ENCODE measurements at regions not wholly inside any gene's neighbourhood (a gene's known extent, or its start where the extent isn't known, plus 50 kb on each side); places are given as distances from the start of the nearest gene placed in this dataset.
"Not testable (repeated sequence)": the region's sequence is repeated elsewhere in the genome, so short reads cannot be mapped to it uniquely, and the experiment has no call there.

DNA sequence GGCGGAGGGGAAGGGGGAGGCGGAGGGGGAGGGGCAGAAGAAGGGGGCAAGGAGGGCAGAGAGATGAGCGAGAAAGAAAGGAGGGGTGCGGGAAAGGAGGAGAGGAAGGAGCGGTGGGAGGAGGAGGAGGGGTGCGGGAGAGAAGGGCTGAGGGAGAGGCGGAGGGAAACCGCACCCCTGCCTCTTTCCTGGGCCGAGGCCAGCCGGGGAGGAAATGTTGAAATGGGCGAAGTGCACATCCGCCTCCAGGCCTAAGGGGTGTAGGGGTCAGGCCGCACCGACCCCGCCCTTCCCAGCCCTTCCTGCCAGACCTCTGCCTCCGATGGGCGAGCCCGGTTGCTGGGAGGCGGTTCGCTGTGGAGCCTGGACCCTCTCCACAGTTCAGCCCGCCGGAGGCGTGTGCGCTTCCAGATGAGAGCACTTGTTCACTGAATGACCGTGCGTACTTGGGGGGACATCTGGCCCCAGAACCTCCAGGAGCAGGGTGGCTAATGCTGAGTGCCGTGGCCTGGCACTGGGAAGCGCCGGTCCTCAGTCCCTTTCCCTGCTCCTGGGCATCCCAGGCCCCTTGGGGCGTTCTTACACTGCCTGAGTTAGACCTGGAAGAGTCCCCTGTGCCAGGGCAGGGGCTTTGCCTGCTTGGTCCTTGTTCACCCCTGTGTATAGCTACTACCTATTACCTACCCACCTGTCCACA, 110.3 kb upstream of the KLF13 start:
- peaks cover 35% of the 10 kb centered on the region for H3K4me1 ChIP-seq
- no peaks in the 10 kb centered on the region for H4K20me1 ChIP-seq
- TF ChIP-seq Cebpa-rat (IDR thresholded peaks at IDR 0.05): no peak
- peak overlapping the region; percentile 93 for H3K9ac ChIP-seq
- peak overlapping the region; percentile 70 for H3K4me2 ChIP-seq
- H3K9me3 ChIP-seq: peaks cover under 1% of the 10 kb centered on the region; the same call in 1 of the 2 replicates
- peak overlapping the region; percentile 72 for H3K4me3 ChIP-seq
- peak overlapping the region; percentile 98 for H3K27ac ChIP-seq
- no peaks in the 10 kb centered on the region for H3K36me3 ChIP-seq
- no peaks in the 10 kb centered on the region for H3K27me3 ChIP-seq

DNA sequence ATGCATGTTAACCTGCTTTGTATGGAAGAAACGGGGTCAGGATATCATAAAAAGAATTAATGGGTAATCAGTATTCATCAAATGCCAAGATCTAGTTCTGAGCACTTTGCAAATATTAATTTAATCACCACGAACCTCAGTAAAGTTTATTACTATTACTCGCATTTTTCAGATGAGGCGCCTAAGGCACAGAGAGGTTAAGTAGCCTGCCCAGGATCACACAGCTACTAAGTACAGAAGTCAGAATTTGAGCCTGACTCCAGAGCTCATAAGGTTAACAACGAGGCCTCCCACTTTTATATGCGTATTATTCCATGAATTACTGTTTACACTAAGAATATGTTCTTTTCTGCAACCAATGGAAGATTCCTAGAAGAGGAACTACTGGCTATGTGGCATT, 109.6 kb upstream of the KLF13 start:
- H3K9ac ChIP-seq: no peak overlapping the region
- H3K4me2 ChIP-seq: peak overlapping the region; percentile 70
- no peaks in the 10 kb centered on the region for H3K36me3 ChIP-seq

DNA sequence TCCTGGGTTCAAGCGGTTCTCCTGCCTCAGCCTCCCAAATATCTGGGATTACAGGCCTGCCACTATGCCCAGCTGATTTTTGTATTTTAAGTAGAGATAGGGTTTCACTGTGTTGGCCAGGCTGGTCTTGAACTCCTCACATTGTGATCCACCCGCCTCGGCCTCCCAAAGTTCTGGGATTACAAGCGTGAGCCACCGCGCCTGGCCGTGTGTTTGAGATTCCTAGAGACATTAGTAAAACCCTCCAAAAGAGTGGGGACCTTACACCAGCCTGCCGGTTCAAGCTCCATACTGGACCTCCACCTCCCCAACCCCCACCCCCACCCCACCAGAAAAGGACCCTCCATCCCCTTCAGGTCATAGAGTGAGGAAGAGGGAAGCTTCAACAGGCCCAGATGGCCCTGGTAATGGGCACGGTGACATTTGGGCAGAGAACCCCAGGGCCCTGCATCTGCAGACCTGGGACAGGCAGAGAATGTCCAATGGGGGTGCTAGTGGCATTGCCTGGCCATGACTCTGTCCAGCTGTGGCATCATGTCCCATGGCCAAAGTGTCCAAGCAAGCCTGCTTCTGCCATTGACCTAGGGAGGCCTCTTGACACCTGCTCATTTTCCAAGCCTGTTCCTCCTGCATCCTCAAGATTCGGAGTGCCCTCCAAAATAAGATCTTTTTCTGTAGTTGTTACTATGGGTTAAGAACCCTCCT, 108.9 kb upstream of the KLF13 start:
- no peaks in the 10 kb centered on the region for H3K9me3 ChIP-seq
- no peaks in the 10 kb centered on the region for H4K20me1 ChIP-seq
- H3K4me2 ChIP-seq: no peak overlapping the region
- no peaks in the 10 kb centered on the region for H3K36me3 ChIP-seq
- H3K27ac ChIP-seq: no peak overlapping the region
- no peak overlapping the region for H3K9ac ChIP-seq
- no peak overlapping the region for H3K4me3 ChIP-seq
- H3K4me1 ChIP-seq: peaks cover 40% of the 10 kb centered on the region
- H3K27me3 ChIP-seq: no peaks in the 10 kb centered on the region
- TF ChIP-seq Cebpa-rat (IDR thresholded peaks at IDR 0.05): no peak

More for the DNA sequence above, 109.6 kb upstream of the KLF13 start:
- TF ChIP-seq Cebpa-rat (IDR thresholded peaks at IDR 0.05): no peak
- H3K9me3 ChIP-seq: no peaks in the 10 kb centered on the region
- H3K27ac ChIP-seq: peak overlapping the region; percentile 98
- no peak overlapping the region for H3K4me3 ChIP-seq
- H3K4me1 ChIP-seq: peaks cover 39% of the 10 kb centered on the region
- H3K27me3 ChIP-seq: no peaks in the 10 kb centered on the region
- H4K20me1 ChIP-seq: no peaks in the 10 kb centered on the region

DNA sequence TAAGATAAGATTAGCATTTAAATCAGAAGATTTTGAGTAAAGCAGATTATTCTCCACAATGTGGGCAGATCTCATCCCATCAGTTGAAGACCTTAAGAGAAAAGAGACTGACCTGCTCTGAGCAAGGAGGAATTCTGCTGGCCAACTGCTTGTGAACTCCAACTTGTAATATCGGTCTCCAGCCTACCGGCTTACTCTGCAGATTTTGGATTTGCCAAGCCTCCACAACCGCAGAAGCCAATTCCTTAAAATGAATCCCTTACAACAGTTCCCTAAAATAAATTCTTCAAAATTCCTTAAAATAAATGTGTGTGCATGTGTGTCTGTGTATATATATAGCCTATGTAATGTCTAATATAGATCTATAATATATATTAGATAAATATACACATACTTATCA, 107.4 kb upstream of the KLF13 start:
- H3K36me3 ChIP-seq: no peaks in the 10 kb centered on the region
- no peaks in the 10 kb centered on the region for H3K9me3 ChIP-seq
- peaks cover 53% of the 10 kb centered on the region for H3K4me1 ChIP-seq
- TF ChIP-seq Cebpa-rat (IDR thresholded peaks at IDR 0.05): no peak
- H3K9ac ChIP-seq: no peak overlapping the region
- H3K4me3 ChIP-seq: no peak overlapping the region
- no peak overlapping the region for H3K4me2 ChIP-seq
- H4K20me1 ChIP-seq: no peaks in the 10 kb centered on the region
- no peaks in the 10 kb centered on the region for H3K27me3 ChIP-seq
- H3K27ac ChIP-seq: no peak overlapping the region

DNA sequence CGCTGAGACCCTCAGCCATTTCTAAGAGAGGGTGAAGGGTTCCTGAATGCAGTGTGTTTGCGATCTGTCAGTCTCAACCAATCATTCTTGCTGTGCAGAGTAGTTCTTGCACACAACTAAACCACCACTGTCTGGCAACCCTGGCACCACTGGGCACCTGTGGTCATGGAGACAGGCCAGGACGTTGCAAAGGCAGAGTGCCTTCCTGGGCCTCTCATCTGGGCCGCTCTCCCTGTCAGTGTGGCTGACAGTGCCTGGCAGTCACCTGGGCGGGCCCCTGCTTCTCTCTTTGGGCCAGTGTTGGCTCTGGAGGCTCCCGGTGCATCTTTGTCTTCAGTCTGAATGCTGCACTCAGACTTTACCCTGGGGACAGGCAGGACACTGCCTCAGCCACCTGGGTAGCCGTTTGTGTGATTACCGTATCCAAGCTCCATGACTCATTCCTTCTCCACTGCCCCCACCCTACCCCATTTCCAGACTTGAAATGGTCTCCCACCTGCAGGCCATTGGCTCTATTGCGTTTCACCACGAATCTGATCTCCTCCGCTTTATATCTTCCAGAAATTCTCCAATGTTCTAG, 104.6 kb upstream of the KLF13 start:
- Histone ChIP-seq H3K27me3 (no peaks in the 10 kb centered on the region), H3K4me1 (peaks cover 44% of the 10 kb centered on the region), H4K20me1 (no peaks in the 10 kb centered on the region), H3K9ac (no peak overlapping the region), H3K36me3 (no peaks in the 10 kb centered on the region), H3K4me3 (no peak overlapping the region), H3K4me2 (peak overlapping the region; percentile 80), H3K9me3 (peaks cover 9% of the 10 kb centered on the region; the same call in 1 of the 2 replicates), H3K27ac (peak overlapping the region; percentile 1; the same call in 1 of the 2 replicates)
- TF ChIP-seq Cebpa-rat (IDR thresholded peaks at IDR 0.05): no peak

DNA sequence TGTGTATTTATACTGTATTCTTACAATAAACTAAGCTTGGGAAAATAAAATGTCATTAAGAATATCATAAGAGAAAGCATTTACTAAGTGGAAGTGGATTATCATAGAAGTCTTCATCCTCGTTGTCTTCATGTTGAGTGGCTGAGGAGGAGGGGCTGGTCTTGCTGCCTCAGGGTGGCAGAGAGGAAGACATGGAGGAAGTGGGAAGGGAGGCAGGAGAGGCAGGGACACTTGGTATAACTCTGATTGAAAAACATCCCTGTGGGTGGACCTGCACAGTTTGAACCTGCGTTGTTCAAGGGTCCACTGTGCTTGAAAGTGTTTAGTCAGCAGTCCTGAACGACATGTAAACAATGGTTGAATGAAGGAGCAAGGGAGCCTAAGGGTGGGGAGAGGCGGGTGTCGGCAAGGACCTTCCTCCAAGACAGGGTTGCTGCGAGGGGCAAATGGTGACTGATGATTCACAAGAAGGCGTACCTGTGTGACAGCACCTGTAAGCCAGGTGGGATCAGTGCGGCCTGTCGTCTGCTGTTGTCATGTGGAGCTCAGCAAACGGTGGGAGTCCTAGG, 103.8 kb upstream of the KLF13 start:
- Histone ChIP-seq H3K4me2 (peak overlapping the region; percentile 80), H3K9ac (0 out of 2 replicates have a peak overlapping the region, but pooled peaks have one; percentile 27), H3K4me3 (no peak overlapping the region), H3K27ac (peak overlapping the region; percentile 1; the same call in 1 of the 2 replicates), H3K27me3 (no peaks in the 10 kb centered on the region), H3K36me3 (no peaks in the 10 kb centered on the region), H3K4me1 (peaks cover 46% of the 10 kb centered on the region), H3K9me3 (peaks cover 9% of the 10 kb centered on the region; the same call in 1 of the 2 replicates), H4K20me1 (no peaks in the 10 kb centered on the region)
- TF ChIP-seq Cebpa-rat (IDR thresholded peaks at IDR 0.05): no peak

DNA sequence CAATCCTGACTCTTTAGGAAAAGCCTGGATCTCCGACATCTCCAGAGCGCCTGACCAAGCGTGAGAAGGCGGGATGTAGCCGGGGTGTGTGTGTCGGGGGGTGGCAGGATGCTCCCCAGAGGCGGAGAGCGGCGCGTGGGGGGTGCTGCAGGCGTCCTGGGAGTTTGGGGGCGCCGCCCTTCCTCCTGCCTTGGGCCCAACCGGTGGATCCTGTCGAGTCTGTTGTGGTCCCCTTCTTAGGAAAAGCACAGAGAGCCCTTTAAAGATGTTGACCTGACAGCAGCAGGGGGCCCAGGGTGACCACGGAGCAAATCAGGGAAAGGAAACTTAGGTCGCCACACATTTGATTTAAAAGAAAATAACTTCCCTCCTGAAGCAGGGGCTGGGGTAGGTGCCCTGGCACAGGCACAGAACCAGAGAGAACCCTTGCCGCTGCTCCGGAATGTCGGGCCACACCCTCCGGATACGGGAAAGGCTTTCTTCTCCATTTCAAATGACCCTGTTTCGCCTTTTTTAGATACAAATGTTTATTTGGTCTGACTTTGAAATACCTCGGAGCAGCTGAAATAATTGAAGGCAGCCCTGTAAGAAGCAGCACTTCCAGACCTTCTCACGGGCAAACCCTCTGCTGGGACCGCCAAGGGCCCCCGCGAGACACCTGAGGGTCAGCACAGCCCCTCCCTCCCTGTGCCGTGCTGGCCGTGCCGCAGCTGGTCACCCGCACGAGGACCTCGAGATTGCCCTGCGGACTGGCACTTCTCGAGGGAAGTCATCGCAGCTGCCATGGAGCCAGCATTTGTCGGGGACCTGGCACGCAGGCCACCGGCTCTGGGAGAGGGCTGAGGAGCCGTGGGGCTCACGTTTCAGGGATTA, 102.9 kb upstream of the KLF13 start:
- H3K36me3 ChIP-seq: no peaks in the 10 kb centered on the region
- 0 out of 2 replicates have a peak overlapping the region, but pooled peaks have one; percentile 27 for H3K9ac ChIP-seq
- peaks cover 9% of the 10 kb centered on the region; the same call in 1 of the 2 replicates for H3K9me3 ChIP-seq
- H3K4me1 ChIP-seq: peaks cover 55% of the 10 kb centered on the region
- H3K4me3 ChIP-seq: no peak overlapping the region
- H3K27ac ChIP-seq: peak overlapping the region; percentile 38; the same call in 1 of the 2 replicates
- no peaks in the 10 kb centered on the region for H3K27me3 ChIP-seq
- peak overlapping the region; percentile 80 for H3K4me2 ChIP-seq
- no peak for TF ChIP-seq Cebpa-rat (IDR thresholded peaks at IDR 0.05)
- no peaks in the 10 kb centered on the region for H4K20me1 ChIP-seq

DNA sequence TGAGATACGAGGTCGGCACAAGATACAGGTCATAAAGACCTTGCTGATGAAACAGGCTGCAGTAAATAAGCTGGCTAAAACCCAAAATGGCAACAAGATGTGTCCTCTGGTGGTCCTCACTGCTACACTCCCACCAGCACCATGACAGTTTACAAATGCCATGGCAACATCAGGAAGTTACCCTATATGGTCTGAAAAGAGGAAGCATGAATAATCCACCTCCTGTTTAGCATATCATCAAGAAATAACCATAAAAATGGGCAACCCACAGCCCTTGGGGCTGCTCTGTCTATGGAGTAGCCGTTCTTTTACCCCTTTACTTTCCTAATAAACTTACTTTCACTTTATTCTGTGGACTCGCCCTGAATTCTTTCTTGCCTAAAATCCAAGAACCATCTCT, 102.0 kb upstream of the KLF13 start:
- H3K4me1 ChIP-seq: peaks cover 64% of the 10 kb centered on the region
- not testable (repeated sequence) for H3K27me3 ChIP-seq, H4K20me1 ChIP-seq, H3K4me3 ChIP-seq, H3K9ac ChIP-seq, H3K9me3 ChIP-seq, H3K27ac ChIP-seq, H3K36me3 ChIP-seq
- H3K4me2 ChIP-seq: 0 out of 2 replicates have a peak overlapping the region, but pooled peaks have one; percentile 18

DNA sequence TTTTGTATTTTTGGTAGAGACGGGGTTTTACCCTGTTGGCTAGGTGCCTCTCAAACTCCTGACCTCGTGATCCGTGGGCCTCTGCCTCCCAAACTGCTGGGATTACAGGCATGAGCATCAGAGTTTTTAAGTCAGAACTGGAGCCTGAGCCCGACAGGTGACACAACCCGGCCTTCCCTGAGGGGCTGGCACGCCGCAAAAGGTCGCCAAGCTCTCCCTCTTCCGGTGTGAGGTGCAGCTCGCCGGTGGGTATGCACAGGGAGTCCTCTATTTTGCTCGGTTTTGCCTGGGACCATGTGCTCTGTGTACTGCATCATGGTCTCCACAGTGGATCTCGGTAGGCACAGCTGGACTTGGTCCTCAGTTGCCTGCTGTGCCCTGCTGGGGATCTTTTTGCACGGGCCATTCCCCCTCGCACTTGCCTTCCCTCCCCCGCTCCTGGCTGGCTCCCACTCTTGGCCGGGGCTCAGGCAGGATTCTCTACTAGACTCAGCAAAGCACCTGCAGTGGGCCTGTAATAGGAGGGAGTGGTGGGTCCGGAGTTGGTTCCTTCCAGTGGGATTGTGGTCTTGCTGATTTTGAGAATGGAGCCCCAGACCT, 101.2 kb upstream of the KLF13 start:
- Histone ChIP-seq H3K27ac (no peak overlapping the region), H3K4me3 (no peak overlapping the region), H3K4me1 (peaks cover 72% of the 10 kb centered on the region), H3K9ac (no peak overlapping the region), H4K20me1 (no peaks in the 10 kb centered on the region), H3K27me3 (no peaks in the 10 kb centered on the region), H3K4me2 (no peak overlapping the region), H3K36me3 (no peaks in the 10 kb centered on the region), H3K9me3 (peaks cover 9% of the 10 kb centered on the region; the same call in 1 of the 2 replicates)
- TF ChIP-seq Cebpa-rat (IDR thresholded peaks at IDR 0.05): no peak

Data from BLaER1 (cell line).